Activated CD4-positive, alpha-beta T cell treated with anti-CD3 and anti-CD28 coated beads, Interleukin-10, Interleukin-2, amounts not matched to agents 100 ng/mL and 50 ng/mL, durations not matched to agents 16 hours and 8 hours (primary cell): ENCODE measurements at regions not wholly inside any gene's neighbourhood (a gene's known extent, or its start where the extent isn't known, plus 50 kb on each side); places are given as distances from the start of the nearest gene placed in this dataset.

Experiments used
- DNase-seq: peaks from one replicate; pipeline ENCODE4 v3.0.0-alpha.2; 2020

DNA sequence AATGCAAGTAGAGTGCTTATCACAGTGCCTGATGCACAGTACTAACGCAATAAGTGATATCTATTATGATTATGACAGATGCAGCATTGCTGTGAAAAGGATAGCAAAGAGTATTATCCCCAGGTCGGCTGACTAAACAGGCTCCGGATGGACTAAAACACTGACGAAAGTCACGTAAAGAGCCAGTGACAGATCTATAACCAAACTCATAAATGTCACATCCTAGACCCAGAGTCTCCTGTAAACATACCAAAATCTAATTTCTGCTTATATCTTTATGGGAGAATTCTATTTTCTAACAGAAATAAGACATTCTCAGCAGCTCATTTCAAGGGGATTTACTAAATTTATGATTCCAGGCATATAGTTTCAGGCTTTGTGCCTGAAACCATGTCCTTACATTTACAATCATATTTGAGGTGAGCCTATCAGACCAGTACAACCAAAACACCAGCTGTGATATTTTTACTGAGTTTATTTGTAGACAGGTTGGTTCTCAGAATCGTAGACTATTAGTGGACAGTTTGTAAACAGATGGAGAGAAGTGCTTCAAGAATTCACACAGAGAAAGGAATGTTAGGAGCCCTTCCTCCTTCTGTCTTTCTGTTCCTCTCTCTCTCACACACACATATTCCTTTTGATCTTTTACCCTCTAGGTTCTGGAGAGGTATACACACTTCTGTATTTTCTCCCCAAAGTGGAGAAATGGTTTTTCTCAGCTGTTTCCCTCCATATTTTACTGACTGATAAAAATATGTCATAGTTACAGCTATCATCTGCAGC lies 52.4 kb upstream of the WDR26 start:
- DNase-seq: no peak

DNA sequence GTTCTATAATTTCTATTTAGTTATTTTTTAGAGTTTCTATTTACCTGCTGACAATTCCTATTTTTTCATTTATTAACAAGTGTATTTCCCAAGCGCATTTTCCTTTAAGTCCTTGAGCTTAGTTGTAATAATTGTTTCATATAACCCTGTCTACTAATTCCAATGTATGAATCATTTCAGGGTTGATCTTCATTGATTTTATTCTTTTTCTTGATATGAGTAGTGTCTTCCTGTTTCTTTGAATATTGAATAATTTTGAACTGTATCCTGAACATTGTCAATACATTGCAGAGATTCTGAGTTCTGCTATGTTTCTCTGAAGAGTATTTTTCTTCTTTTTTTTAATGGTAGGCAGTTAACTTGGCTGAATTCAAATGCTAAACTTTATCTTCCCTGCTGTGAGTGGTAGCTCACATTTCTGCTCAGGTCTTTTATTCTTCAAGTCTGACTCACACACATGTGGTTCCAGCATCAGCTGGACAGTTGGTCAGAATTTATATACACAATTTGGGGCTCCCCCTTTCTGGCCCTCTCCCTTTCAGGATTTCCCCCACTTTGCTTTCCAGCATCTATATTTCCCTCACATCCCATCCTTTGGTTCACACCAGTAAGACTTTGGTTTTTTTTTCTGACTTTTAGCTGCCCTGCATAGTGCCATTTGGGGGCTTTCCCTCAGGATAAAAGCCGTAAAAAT lies 54.4 kb upstream of the WDR26 start:
- DNase-seq: peak; percentile 43

DNA sequence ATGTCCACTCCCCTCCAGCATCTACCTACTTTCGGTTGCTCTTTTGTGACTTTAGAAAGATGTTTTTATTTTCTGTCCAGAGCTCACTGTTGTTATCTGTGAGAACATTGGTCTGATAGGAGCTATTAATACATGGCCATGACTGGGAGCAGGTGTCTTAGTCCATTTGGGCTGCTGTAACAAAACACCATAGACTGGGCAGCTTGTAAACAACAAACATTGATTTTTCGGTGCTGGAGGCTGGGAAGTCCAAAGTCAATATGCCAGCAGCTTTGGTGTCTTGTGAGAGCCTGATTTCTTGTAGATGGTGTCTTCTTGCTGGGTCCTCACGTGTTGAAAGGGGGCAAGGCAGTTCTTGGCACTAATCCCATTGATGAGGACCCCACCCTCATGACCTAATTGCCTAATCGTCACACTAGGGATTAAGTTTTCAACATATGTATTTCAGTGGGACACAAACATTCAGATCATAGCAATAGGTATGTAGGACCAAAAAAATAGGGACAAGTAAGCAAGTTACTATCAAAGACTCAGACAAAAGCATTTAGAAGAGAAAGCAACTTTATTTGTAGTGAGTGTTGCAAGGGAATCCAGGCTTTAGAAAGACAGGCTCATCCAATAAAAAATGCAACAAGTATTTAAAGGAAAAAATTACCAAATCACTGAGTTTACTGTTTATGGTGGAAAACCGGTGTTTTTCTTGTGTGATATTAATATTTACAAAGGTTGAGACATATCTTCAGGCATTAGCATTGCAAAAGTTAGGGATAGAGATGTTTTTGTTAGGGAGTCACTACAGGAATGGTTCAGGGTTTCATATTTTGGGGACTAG lies 55.2 kb upstream of the WDR26 start:
- no peak for DNase-seq

- DNase-seq: no peak
Measured at GRCh38 chr1:224490549-224491537, 56.2 kb upstream of the WDR26 start.

DNA sequence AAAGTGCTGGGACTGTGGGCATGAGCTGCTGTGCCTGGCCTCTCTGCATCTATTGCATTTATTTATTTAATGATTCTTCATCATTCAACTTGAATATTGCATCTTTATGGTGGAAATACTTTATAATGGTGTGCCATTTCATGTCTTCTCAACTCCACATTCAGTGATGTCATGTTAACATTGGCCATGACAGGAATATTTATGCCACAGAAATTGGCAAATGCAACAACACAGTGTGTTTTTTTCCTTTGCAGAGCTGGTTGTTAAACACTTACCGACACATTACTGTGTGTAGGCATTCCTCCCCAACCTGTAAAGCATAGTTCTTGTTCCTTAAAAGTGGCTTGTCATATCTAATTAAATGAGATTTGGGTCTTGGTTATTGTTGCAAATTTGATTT lies 57.4 kb upstream of the WDR26 start:
- DNase-seq: no peak

DNA sequence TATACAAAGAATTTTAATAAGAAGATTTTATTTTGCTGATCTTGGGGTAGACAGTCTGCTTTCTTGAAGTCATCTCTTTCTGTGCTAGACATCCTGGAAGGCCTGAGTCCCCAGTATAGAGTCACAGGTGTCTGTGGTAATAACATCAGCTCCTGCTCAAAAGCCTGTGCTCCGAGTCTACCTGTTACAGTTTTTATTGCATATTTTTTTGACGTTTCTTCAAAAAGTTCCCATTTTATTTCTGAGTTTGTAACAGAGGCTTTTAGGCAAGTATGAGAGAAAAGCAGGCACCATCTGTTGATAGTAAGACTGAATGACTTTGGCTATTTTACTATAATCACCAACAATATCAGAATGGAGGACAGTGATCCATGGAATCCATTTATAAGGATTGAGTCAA lies 58.0 kb upstream of the WDR26 start:
- DNase-seq: no peak

GRCh38 chr1:224493269-224493668 lies 58.7 kb upstream of the WDR26 start:
- no peak for DNase-seq

DNA sequence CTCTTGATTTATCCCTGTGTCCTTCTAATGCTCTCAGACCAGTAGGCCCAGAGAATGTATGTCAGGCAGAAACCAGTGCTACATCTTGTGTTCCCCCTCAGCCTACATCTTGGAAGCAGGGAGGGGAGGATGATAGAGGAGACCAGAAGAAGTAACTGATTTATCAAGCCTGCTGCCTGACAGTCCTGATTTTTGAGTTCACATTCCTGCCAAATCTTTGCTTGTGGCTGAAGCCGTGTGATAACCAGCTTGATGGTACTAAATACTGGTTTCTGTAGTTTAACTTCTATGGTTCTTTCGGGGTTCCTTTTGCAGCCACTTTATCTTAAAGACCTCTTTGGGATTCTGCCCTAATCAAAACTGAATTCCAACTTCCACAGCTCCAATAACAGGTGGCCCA lies 59.7 kb upstream of the WDR26 start:
- DNase-seq: no peak

DNA sequence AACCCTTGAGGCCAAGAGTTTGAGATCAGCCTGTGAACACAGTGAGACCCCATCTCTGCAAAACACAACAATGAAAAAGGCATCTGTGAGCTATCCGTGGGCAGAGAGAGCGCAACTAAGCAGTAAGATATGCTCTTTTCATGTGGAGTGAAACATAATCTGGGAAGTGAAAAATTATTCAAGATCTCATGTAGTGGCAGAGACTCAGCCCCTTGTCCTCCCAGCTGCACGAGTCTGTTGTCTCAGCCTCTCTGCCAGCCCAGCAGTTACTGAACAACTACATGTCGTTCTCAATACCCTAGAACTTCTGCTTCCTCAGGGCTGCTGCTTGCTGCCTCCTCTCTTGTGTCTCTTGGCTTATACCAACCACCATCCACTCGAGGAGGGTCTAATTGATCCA lies 61.3 kb upstream of the WDR26 start:
- DNase-seq: no peak

DNA sequence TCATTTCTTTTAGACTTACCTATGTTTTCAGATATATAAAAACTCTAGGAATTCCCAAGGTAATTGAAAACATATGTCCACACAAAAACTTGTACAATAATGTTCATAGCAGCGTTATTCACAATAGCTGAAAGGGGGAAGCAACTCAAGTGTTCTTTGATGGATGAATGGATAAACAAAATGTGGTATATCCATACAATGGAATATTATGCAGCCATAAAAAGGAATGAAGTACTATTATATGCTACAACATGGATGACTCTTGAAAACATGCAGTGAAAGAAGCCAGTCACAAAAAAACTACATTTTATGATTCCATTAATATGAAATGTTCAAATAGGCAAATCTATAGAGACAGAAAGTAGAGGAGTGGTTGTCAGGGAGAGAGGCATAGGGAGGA lies 62.2 kb upstream of the WDR26 start:
- DNase-seq: no peak

GRCh38 chr1:224497714-224498573 lies 63.3 kb upstream of the WDR26 start:
- DNase-seq: peak; percentile 96

- no peak for DNase-seq
Measured at GRCh38 chr1:224498574-224499170, 64.1 kb upstream of the WDR26 start.

- DNase-seq: no peak
Measured at GRCh38 chr1:224499204-224499603, 64.6 kb upstream of the WDR26 start.

- peak; percentile 28 for DNase-seq
Measured at GRCh38 chr1:224500796-224501195, 66.2 kb upstream of the WDR26 start.

DNA sequence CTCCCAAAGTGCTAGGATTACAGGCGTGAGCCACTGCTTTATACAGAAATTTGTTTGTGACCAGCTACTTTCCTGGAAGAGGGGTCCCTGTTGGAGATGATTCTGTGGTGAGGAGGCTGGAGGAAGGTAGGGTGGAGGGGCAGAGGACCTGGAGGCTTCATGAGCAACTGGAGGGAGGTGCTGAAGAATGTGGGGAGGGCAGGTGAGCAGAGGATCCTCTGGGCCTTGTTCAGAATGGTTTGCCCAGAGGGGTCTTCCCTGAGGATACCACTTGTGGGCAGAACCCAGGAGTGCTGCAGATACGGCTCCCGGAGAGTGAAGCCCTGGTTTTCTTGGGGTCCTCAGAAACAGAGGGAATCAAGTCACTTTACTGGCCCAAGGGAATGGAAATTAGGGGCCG lies 67.2 kb upstream of the WDR26 start:
- DNase-seq: no peak

DNA sequence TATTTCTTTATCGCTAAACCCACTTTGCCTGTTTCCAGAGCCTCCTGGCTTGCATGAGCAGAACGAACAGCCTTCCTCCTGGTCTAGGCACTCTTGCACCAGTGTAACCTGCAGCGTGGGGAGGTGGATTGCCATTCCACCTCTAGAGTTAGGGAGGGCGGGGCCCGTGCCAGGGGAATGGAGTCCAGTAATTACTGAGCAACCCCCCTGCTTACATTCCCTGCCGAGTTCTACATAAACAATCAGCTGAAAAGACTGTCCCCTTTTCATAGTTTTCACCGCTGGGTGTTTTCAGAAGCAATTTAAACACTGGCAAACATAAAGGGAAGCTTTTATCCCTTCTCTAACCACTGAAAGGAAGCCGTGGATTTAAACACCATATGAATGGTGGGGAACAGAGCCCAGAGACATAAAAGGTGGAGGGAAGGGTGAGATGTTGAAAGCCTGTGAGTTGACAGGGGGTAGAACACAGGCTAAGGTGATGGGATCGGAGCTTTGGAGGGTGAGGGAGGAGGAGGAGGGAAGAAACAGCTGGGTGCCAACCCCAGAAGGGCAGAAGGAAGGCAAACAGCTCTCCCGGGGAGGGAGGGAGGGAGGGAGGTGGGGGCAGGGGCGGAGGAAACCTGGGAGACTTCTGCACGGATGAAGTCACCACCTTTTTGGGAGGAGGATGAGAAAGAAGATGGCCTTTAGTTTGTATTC lies 68.0 kb upstream of the WDR26 start:
- DNase-seq: no peak

DNA sequence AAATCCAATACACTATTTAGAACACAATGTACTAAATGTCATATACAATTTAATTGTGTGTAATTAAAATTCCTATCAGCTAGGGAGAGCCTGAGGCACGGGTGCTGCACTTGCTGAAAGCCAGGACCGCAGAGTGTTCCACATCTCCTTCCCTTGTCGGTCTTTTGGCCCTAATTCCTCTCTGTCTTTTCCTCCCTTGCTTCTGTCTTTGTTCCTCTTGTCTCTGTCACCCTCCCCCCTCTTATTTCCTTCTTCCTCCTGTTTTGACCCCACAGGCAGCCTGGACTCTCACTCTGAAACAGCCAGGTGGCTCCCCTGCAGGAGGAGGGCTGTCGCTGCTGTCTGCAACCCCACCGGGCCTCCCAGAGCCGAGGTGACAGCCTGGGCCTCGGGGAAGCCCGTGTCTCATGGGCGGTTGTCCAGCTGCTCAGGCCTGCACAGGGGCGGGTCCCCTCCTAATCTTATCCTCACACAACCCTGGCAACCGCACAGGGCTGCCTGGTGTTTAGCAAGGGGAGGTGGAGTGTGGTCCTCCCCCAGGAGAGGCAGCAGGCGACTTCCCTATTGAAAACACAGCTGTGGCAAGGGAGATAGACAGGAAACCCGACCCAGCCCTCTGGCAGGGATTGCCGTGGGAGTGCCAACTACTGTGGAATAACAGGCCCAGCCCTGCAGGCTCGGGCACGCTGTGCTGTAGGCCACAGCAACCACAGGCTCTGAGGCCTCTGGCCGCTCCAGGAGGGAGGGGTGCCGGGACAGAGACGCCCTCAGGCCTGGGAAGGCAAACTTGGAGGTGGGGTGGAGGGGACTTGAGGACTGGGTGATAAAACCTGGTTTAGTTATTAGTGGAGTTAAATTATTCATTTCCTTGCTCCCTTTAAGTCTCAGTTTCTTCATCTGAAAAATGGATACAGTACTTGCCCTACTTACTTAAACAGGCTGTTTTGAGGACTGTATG lies 68.8 kb upstream of the WDR26 start:
- DNase-seq: peak; percentile 73

- DNase-seq: no peak
Measured at GRCh38 chr1:224504297-224505041, 69.9 kb upstream of the WDR26 start.
